ENCODE measurements at regions not wholly inside any gene's neighbourhood (a gene's known extent, or its start where the extent isn't known, plus 50 kb on each side); places are given as distances from the start of the nearest gene placed in this dataset.

DNA sequence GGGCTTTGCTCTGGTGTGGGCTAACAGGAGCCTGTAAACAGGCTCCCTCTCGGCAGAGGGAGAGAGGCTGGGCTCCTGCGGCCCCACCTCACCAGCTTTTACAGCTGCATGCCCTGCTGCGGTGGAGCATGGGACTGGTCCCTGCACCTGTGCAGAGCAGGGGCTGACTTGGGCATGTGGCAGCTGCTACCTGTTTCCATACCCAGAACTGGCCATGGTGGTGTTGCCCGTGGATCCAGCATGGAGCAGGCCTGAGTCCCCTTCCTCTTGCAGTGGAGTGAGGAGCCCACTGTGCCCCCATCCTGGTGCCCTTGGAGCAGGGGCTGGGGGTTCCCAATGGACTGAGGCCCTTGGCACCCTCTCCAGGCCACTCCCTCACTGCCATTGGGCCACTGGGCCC is 91.9 kb upstream of the MGMT start:
- ATAC-seq, result no peak

GRCh38 chr10:129375912-129376311 is 91.1 kb upstream of the MGMT start:
- DNase-seq (no peak), ATAC-seq (no peak)

More for the DNA sequence above, 91.9 kb upstream of the MGMT start:
- DNase-seq, result no peak

DNA sequence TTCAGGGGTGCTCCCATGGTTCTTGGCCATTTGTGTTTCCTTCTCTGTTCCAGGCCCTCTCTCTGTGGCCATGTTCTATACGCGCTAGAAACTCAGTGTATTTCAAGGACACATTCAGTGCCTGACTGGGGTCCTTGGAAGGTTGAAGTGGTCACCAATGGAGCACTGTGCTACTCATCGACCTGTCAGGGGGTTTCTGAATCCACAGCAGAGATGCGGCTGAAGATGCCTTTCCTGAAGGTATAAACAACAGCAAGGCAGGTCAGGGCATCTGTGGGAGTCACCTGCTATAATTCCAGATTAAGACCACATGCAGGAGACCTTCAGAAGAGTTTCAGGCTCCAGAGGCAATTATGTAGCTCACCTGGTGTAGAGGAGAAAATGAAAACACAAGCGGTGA is 86.8 kb upstream of the MGMT start:
- ATAC-seq, result no peak
- DNase-seq, result no peak

- ATAC-seq, result no peak
- no peak for DNase-seq
Measured at GRCh38 chr10:129381741-129382140, 85.3 kb upstream of the MGMT start.

DNA sequence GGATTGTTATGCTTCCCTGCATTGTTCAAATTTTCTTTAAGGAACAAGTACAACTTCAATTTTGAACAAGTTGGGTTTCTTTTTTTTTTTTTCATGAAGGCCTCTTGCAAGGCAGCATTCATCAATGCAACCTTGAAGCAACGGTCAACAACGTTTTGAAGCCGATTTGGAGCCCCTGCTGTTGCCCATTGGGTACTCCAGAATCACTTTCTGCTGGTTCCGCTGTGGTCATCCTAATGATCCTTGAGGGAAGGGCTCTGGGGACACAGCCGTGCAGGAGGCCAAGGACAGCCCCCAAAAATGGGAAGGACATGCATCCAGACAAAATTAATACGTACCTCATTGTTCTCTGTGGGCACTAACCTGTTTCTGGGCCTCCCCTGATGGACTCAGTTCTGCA is 84.6 kb upstream of the MGMT start:
- ATAC-seq (no peak), DNase-seq (no peak)

DNA sequence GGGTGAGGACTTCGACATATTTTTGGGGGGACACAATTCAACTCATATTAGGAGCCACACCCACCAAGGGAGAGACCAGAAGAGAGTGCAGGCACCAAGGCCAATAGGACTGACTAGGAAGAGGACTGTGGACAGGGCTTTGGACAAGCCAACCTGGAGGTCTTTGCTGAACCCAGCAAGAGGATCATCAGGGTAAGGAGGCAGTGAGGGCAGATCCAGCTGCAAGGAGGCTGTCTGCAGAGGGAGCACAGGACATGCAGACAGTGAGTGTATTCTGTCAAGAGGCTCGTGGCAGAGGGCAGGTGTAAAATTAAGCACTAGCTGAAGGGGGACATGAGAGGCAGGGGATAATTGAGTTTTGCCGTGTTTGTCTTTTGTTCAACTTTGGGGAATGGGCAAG is 83.4 kb upstream of the MGMT start:
- no peak for DNase-seq
- no peak for ATAC-seq

GRCh38 chr10:129385600-129385999 is 81.4 kb upstream of the MGMT start:
- DNase-seq (no peak), ATAC-seq (no peak)

DNA sequence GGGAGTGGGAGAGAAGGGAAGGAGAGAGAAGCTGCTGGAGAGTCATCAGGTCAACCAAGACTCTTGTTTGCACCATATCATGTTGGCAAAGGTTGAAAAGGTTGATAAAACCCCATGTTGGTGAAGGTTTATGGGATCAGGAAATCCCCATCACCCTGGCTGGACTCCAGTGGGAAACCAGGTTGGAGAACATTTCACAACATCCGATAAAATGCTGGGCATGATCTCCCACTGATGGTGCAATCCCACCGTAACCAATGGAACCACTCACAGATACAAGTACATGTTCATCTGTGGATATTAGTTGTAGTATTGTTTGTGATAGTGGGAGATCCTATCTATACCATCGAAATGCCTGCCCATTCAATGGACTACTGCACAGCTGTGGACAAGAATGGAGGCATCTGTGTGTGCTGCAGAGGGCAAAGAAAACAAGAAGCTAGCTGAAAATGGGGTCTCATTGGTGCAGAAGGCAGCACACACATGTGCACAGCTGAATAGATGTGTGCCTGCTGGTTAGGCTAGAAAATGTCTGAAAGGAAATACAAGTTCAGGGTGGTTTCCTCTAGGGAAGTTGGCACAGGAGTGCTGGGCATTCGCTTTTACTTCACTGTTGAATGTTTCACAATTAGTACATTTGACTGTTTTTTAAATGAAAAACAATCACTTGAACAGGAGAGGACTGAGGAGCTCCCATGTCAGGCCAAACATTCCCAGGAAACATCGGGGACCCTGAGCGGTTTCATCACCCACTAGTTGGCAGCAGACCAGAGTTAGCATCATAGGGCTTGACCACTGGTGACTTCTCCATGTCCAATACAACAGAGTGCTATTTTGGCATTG is 80.4 kb upstream of the MGMT start:
- ATAC-seq (no peak), DNase-seq (no peak)

DNA sequence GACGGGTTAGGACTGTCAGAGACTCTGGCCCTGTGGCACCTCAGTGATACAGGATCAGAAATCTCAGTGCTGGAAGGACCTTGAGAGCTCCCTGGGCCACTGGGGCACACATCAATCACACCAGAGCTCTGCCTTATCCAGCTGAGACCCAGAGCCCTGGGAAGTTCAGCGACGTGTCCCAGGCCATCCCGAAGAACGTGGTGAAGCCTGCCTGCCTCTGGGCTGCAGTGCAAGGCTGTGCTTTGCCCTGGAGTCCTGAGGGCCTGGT is 79.8 kb upstream of the MGMT start:
- ATAC-seq, result no peak
- DNase-seq, result no peak

DNA sequence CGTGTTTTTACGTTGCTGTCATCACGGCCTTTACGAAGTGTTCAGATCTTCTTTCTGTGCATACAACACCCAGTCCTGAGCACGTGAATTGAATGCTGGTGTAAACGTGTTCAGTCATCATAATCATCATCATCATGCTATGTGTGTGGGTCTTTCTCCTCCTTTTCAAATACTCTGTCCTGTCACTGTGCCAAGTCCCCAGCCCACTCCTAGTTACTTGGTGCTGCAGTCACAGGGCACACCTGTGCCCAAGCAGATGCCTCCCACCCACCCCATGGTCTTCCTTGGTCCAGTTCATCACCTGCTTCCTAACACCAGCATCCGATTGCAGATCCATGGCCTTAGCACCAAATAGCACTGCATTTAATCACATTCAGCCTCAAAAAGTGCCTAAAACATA is 78.6 kb upstream of the MGMT start:
- DNase-seq, result no peak
- no peak for ATAC-seq

DNA sequence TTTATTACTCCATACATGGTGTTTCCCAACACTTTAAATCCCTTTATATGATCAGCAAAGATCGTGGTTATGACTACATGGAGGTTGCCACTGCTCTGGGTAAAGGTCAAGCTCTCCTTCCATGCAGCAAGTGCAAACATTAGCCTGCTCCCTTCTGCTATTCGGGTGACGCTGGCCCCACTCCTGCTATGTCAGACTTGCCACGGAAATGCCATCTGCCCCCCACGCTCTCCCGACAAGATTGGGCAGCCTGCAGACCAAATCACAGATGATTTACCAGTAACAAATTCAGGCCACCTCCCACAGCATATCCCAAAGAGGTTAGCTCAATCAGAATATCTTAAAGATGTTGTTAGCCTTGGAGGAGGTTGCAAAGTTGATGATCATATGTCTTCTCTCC is 77.8 kb upstream of the MGMT start:
- ATAC-seq, result no peak
- no peak for DNase-seq

DNA sequence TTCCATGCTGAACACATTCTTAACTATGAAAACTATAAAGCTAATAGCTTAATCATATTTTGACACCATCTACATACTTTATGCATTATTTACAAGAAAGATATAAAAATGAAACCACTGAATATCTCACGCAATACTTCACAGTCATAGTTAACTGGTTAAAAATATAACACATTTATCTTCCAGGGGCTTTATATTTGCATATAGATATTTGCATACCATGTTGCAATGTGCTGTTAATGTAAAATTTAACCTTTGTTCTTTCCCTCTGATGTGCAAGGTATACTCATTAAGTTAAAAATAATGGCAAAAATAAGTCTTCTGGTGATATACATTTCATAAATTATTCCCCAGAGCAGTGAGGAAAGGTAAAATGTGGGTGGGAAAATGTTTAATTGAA is 76.9 kb upstream of the MGMT start:
- no peak for DNase-seq
- no peak for ATAC-seq

DNA sequence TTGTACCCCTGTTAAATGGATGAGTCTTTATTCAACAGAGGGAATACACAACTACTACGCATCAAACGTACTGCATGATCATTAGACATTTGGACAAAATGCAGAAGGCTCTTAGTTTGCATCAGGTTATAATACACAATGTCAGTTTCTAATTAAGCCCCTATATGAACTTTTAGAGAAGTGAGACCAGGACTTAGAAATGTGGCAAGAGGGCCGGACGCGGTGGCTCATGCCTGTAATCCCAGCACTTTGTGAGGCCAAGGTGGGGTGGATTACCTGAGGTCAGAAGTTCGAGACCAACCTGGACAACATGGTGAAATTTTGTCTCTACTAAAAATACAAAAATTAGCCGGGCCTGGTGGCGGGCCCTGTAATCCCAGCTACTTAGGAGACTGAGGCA is 76.3 kb upstream of the MGMT start:
- no peak for DNase-seq
- no peak for ATAC-seq

DNA sequence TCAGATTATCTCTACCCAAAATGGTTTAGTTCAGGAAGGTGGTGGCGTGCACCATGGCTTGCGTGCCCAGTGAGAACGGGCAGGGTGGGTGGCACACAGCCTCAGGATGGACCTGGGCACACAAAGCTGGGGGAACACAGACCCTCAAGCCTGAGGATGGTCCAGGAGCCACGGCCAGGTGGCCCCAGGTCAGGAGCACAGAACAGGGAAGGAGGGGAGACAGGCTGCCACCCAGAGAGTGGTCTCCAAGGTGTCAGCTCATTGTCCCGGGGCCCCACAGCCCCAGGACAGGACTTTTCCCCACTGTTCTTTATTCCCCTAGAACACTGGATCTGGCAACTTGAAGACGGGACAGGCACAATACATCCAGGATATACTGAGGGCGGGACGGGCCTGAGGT is 75.6 kb upstream of the MGMT start:
- no peak for ATAC-seq

GRCh38 chr10:129392855-129393254 is 74.2 kb upstream of the MGMT start:
- DNase-seq (no peak), ATAC-seq (no peak)

More for the DNA sequence above, 75.6 kb upstream of the MGMT start:
- no peak for DNase-seq

DNA sequence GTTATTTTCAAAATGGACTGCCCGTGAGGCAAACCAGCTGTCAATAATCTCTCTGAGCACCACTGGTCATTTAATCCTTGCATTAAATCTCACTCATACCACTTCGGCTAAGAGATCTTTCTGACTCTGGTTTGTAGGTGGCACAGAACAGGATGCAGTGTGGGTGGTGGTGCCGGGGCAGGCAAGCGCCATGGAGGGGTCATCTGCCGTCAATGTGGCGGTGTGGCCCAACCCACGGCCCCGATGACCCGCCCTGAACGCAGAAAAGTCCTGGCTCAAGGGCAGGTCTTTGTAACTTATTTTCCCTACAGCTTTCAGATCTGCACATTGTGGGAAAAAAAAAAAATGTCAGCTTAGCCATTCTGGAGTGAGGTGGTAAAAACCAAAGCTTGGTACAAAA is 73.2 kb upstream of the MGMT start:
- ATAC-seq (no peak), DNase-seq (no peak)

- ATAC-seq (no peak), DNase-seq (no peak)
Measured at GRCh38 chr10:129394518-129395328, 72.3 kb upstream of the MGMT start.

GRCh38 chr10:129396021-129396722 is 70.9 kb upstream of the MGMT start:
- no peak for DNase-seq
- ATAC-seq, result no peak

- no peak for ATAC-seq
Measured at GRCh38 chr10:129397198-129397974, 69.7 kb upstream of the MGMT start.

DNA sequence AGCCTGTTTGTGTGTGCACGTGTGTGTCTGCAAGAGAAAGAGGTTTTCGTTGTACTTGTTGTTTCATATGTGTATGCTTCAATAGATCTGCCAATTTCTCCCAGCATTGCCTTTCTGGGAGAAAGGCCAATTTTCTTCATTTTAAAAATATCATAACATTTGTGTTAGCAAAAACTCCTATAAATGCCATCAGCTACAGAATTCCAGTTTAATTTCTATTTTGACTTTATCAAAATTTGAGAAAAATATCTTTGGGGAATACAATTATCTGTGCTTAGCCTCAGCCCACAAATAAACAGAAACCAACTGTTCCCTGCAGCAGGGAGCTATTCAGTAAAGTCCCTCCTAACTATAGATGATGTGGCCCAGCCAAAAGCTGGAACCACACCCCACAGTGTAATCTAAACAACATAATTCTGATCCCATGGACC is 68.3 kb upstream of the MGMT start:
- no peak for ATAC-seq

More at GRCh38 chr10:129397198-129397974, 69.7 kb upstream of the MGMT start:
- DNase-seq, result no peak

GRCh38 chr10:129400426-129400825 is 66.6 kb upstream of the MGMT start:
- no peak for ATAC-seq

More for the DNA sequence above, 68.3 kb upstream of the MGMT start:
- no peak for DNase-seq

DNA sequence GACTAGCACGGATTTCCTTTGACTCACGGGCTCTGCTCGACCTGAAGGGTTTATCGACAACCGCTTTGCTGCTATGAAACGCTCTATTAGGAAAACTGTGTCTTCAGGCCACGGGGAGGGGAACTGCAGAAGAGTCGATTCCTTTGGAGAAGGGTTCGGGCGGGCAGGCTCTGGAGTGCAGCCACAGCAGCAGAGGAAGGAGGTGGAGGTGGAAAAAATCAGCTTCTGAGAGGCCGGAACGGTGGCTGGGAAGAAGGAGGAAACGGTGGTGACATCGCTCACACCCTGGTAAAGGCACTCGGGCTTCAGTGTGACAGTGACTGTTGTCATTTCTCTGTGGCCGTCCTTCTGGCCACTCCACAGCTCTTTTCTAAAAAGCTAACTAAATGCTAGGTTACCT is 64.6 kb upstream of the MGMT start:
- no peak for DNase-seq
- no peak for ATAC-seq

More at GRCh38 chr10:129400426-129400825, 66.6 kb upstream of the MGMT start:
- no peak for DNase-seq

Data from stimulated activated naive CD8-positive, alpha-beta T cell treated with anti-CD3 and anti-CD28 coated beads, Interleukin-15, Interleukin-2, amounts not matched to agents 100 U/mL and 50 U/mL, for 24 hours (primary cell).